K562 (cell line): ENCODE measurements at regions not wholly inside any gene's neighbourhood (a gene's known extent, or its start where the extent isn't known, plus 50 kb on each side); places are given as distances from the start of the nearest gene placed in this dataset.

Experiments used
- FOXA3 ChIP-seq, 2 experiments: fragments of 450-650 bp in 1 of 2; sonication (generic) in 1 of 2; formaldehyde crosslinking; IDR thresholded peaks in 1 of 2; conservative IDR thresholded peaks in 1 of 2; 2 replicates each; pipeline versions ENCODE4 v1.4.0 to v1.8.0; 2020 to 2022; ENCODE audit warnings: mild to moderate bottlenecking in 2 of 2, missing genetic modification reagents in 1 of 2
- MLLT1 ChIP-seq, 2 experiments: fragments of 450-650 bp; IDR thresholded peaks; 2 replicates each; pipeline ENCODE4 v1.6.1; 2016
- MYC ChIP-seq, 2 experiments: fragments of 250-450 bp in 1 of 2; sonication (Bioruptor Pico) in 1 of 2; IDR thresholded peaks; 2 replicates each; pipeline versions ENCODE4 v1.5.1 to v1.6.1; 2012 to 2021; ENCODE audit warnings: low read depth in 2 of 2, borderline replicate concordance in 1 of 2, improper control_type of control experiment in 1 of 2, low read length in 1 of 2, mild to moderate bottlenecking in 1 of 2, moderate library complexity in 1 of 2
- RFX7 ChIP-seq: fragments of 250-450 bp; sonication (Bioruptor Pico); IDR thresholded peaks from 2 replicates; pipeline ENCODE4 v1.5.1; 2021; ENCODE audit warnings: mild to moderate bottlenecking
- SAFB2 ChIP-seq: fragments of 200-400 bp; formaldehyde crosslinking; IDR thresholded peaks from 2 replicates; pipeline ENCODE4 v1.6.1; 2018; ENCODE audit warnings: borderline replicate concordance, low read length, low read depth, moderate library complexity; ENCODE audit not compliant: severe bottlenecking
- USF1 ChIP-seq: sonication (generic); formaldehyde crosslinking; IDR thresholded peaks from 2 replicates; pipeline ENCODE4 v1.9.0; 2022; ENCODE audit warnings: mild to moderate bottlenecking, missing genetic modification reagents
- ZNF699 ChIP-seq: fragments of 250-450 bp; sonication (Bioruptor Pico); IDR thresholded peaks from 2 replicates; pipeline ENCODE4 v1.8.0; 2021; ENCODE audit warnings: mild to moderate bottlenecking, moderate library complexity; ENCODE audit not compliant: insufficient replicate concordance
- TF ChIP-seq, protein P1 (sequence below): fragments of 450-650 bp; IDR thresholded peaks from 2 replicates; pipeline ENCODE4 v1.6.1; 2016; ENCODE audit warnings: low read depth

DNA sequence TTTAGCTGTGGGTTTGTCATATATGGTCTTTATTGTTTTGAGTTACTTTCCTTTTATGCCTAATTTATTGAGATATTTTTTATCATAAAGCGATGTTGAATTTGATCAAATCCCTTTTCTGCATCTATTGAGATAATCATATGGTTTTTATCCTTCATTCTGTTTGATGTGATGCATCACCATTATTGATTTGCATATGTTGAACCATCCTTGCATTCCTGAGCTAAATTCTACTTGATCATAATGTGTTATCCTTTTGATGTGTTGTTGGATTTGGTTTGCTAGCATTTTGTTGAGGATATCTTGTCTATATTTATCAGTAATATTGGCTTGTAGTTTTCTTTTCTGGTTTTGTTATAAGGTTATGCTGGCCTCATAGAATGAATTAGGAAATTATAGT lies 308.5 kb downstream of the ADCYAP1 start (continued):
- TF ChIP-seq, protein P1, sequence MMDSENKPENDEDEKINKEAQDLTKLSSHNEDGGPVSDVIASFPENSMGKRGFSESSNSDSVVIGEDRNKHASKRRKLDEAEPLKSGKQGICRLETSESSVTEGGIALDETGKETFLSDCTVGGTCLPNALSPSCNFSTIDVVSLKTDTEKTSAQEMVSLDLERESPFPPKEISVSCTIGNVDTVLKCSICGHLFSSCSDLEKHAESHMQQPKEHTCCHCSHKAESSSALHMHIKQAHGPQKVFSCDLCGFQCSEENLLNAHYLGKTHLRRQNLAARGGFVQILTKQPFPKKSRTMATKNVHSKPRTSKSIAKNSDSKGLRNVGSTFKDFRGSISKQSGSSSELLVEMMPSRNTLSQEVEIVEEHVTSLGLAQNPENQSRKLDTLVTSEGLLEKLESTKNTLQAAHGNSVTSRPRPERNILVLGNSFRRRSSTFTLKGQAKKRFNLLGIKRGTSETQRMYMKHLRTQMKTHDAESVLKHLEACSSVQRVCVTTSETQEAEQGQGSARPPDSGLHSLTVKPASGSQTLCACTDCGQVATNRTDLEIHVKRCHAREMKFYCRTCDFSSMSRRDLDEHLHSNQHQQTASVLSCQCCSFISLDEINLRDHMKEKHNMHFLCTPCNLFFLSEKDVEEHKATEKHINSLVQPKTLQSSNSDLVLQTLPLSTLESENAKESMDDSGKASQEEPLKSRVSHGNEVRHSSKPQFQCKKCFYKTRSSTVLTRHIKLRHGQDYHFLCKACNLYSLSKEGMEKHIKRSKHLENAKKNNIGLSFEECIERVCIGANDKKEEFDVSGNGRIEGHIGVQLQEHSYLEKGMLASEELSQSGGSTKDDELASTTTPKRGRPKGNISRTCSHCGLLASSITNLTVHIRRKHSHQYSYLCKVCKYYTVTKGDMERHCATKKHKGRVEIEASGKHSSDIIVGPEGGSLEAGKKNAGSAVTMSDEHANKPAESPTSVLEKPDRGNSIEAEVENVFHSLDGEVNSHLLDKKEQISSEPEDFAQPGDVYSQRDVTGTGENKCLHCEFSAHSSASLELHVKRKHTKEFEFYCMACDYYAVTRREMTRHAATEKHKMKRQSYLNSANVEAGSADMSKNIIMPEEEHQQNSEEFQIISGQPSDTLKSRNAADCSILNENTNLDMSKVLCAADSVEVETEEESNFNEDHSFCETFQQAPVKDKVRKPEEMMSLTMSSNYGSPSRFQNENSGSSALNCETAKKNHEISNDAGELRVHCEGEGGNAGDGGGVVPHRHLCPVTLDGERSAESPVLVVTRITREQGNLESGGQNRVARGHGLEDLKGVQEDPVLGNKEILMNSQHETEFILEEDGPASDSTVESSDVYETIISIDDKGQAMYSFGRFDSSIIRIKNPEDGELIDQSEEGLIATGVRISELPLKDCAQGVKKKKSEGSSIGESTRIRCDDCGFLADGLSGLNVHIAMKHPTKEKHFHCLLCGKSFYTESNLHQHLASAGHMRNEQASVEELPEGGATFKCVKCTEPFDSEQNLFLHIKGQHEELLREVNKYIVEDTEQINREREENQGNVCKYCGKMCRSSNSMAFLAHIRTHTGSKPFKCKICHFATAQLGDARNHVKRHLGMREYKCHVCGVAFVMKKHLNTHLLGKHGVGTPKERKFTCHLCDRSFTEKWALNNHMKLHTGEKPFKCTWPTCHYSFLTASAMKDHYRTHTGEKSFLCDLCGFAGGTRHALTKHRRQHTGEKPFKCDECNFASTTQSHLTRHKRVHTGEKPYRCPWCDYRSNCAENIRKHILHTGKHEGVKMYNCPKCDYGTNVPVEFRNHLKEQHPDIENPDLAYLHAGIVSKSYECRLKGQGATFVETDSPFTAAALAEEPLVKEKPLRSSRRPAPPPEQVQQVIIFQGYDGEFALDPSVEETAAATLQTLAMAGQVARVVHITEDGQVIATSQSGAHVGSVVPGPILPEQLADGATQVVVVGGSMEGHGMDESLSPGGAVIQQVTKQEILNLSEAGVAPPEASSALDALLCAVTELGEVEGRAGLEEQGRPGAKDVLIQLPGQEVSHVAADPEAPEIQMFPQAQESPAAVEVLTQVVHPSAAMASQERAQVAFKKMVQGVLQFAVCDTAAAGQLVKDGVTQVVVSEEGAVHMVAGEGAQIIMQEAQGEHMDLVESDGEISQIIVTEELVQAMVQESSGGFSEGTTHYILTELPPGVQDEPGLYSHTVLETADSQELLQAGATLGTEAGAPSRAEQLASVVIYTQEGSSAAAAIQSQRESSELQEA, result no peak
- TF ChIP-seq ZNF699 (CRISPR knock-in tag), result no peak
- no peak for TF ChIP-seq USF1
- TF ChIP-seq SAFB2, result no peak
- no peak for TF ChIP-seq MLLT1 (IDR thresholded peaks at IDR 0.05)
- no peak for TF ChIP-seq RFX7
- no peak for TF ChIP-seq MYC (IDR thresholded peaks at IDR 0.05; ENCODE audit: low read depth, low read length)
- no peak for TF ChIP-seq MYC (CRISPR knock-in tag; IDR thresholded peaks at IDR 0.05; ENCODE audit: borderline replicate concordance, low read depth)
- no peak for TF ChIP-seq FOXA3 (CRISPR knock-in tag; conservative IDR thresholded peaks at IDR 0.05 in 1 of 2, IDR thresholded peaks at IDR 0.05 in 1 of 2)
- TF ChIP-seq, all 486 proteins: peak for 3
